Liver (tissue), 6 donors: ENCODE measurements at regions not wholly inside any gene's neighbourhood (a gene's known extent, or its start where the extent isn't known, plus 50 kb on each side); places are given as distances from the start of the nearest gene placed in this dataset.
"Not testable (repeated sequence)": the region's sequence is repeated elsewhere in the genome, so short reads cannot be mapped to it uniquely, and the experiment has no call there.

Source experiments
- DNase-seq: peaks from one replicate; pipeline ENCODE4 v3.0.0-alpha.2; 2017; ENCODE audit warnings: low spot score
- H3K27ac ChIP-seq, 2 donors: one replicate each; pipeline ENCODE4 v1.7.0; 2013; ENCODE audit warnings: inconsistent platforms in 2 of 2, low read length in 2 of 2, control low read depth in 1 of 2, low read depth in 1 of 2, mild to moderate bottlenecking in 1 of 2
- H3K27me3 ChIP-seq, 4 donors: one replicate each; pipeline versions ENCODE4 v1.6.1 to v1.7.0; 2013; ENCODE audit warnings: low read length in 3 of 4, inconsistent platforms in 1 of 4, mild to moderate bottlenecking in 1 of 4, moderate library complexity in 1 of 4; ENCODE audit not compliant: control insufficient read depth in 4 of 4, insufficient read depth in 4 of 4
- H3K36me3 ChIP-seq, 4 donors: one replicate each; pipeline versions ENCODE4 v1.6.1 to v1.7.0; 2013; ENCODE audit warnings: low read length in 3 of 4, mild to moderate bottlenecking in 3 of 4, low read depth in 1 of 4, moderate library complexity in 1 of 4; ENCODE audit not compliant: control insufficient read depth in 4 of 4, insufficient read depth in 3 of 4
- H3K4me1 ChIP-seq, 4 donors: one replicate each; pipeline versions ENCODE4 v1.6.1 to v1.7.0; 2013; ENCODE audit warnings: low read length in 3 of 4, mild to moderate bottlenecking in 3 of 4, moderate library complexity in 1 of 4; ENCODE audit not compliant: control insufficient read depth in 4 of 4, insufficient read depth in 4 of 4
- H3K4me3 ChIP-seq, 3 donors: one replicate each; pipeline versions ENCODE4 v1.6.1 to v1.7.0; 2013; ENCODE audit warnings: low read length in 3 of 3, control low read depth in 1 of 3, low read depth in 1 of 3, mild to moderate bottlenecking in 1 of 3
- H3K9ac ChIP-seq, 2 donors: one replicate each; pipeline ENCODE4 v1.7.0; 2013; ENCODE audit warnings: low read length in 2 of 2, mild to moderate bottlenecking in 2 of 2, moderate library complexity in 2 of 2, control low read depth in 1 of 2, low read depth in 1 of 2
- H3K9me3 ChIP-seq, 4 donors: one replicate each; pipeline versions ENCODE4 v1.6.1 to v1.7.0; 2013; ENCODE audit warnings: low read length in 3 of 4; ENCODE audit not compliant: control insufficient read depth in 4 of 4
- WGBS: extraction: QIAGEN DNeasy Blood & Tissue Kit; methylation state at CpG from one replicate; pipeline ENCODE4 v1.1.7; 2013; 5-methylcytosine and 5-hydroxymethylcytosine counted together
- donor health status: healthy.
- donor health status: healthy.
- donor health status: healthy.

DNA sequence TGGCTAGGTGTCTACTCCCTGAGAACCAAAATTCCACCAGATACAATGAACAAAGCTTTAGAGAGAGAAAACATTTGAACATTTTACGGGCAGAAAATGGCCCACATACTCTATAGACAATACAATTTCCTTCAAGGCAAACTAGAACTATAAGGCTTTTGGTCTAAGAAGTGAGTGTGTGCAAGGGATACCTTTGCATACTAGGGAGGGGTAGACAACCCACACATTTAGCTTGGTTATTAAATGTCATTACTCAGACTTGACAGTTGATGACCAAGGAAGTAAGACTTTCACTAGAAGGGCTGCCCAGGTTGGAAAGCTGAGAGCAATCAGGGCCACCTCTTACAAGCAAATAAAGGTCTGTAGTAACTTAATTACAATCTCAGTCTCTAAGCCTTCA is 64.0 kb upstream of the PLEKHM1 start:
- H3K9me3 ChIP-seq, H3K4me1 ChIP-seq, H3K27me3 ChIP-seq, DNase-seq, H3K4me3 ChIP-seq, H3K9ac ChIP-seq, H3K27ac ChIP-seq, H3K36me3 ChIP-seq: not testable (repeated sequence)
- no CpG with 5 or more reads among the region's 1 CpG for WGBS

- not testable (repeated sequence) for H3K9me3 ChIP-seq, H3K9ac ChIP-seq, H3K4me3 ChIP-seq, H3K4me1 ChIP-seq, DNase-seq, H3K36me3 ChIP-seq, H3K27ac ChIP-seq, H3K27me3 ChIP-seq
- WGBS, result no CpG with 5 or more reads among the region's 1 CpG
These were observed 68.3 kb upstream of the PLEKHM1 start for GRCh38 chr17:45558821-45559220.

- H3K27me3 ChIP-seq, H3K4me1 ChIP-seq, DNase-seq, H3K36me3 ChIP-seq, H3K27ac ChIP-seq, H3K9me3 ChIP-seq, H3K4me3 ChIP-seq, H3K9ac ChIP-seq: not testable (repeated sequence)
- 83% methylated on average over 3 of the region's 4 CpGs for WGBS
These were observed 72.3 kb upstream of the PLEKHM1 start for GRCh38 chr17:45562868-45563267.

- not testable (repeated sequence) for H3K9me3 ChIP-seq, H3K36me3 ChIP-seq, H3K27ac ChIP-seq, H3K9ac ChIP-seq, DNase-seq, H3K4me1 ChIP-seq, H3K4me3 ChIP-seq, H3K27me3 ChIP-seq
- 86% methylated on average over 3 of the region's 3 CpGs for WGBS
These were observed 72.8 kb upstream of the PLEKHM1 start for GRCh38 chr17:45563283-45563682.

DNA sequence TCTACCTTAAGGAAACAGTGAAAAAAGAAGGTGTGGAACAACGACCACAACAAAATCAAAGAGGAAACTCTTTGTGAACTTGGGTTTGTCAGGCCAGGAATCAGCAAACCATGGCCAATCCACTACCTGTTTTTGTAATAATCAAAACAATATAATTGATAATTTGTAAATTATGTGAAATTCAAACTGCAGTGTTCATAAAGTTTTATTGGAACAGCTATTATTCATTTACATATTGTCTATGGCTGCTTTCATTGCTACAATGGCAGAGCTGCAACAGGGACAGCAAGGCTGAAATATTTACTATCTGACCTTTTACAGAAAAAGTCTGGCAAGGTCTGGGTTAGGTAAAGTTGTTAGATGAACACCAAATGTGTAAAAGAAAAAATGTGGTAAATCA is 77.8 kb upstream of the PLEKHM1 start:
- not testable (repeated sequence) for H3K4me3 ChIP-seq, H3K27ac ChIP-seq, DNase-seq, H3K36me3 ChIP-seq, H3K9ac ChIP-seq, H3K4me1 ChIP-seq, H3K9me3 ChIP-seq, H3K27me3 ChIP-seq
- WGBS, result 82% methylated on average over 1 of the region's 1 CpG

GRCh38 chr17:45573326-45573725 is 82.8 kb upstream of the PLEKHM1 start:
- H3K4me3 ChIP-seq, DNase-seq, H3K4me1 ChIP-seq, H3K9ac ChIP-seq, H3K9me3 ChIP-seq, H3K27ac ChIP-seq, H3K36me3 ChIP-seq, H3K27me3 ChIP-seq: not testable (repeated sequence)
- 98% methylated on average over 2 of the region's 2 CpGs for WGBS
